ENCODE measurements at regions not wholly inside any gene's neighbourhood (a gene's known extent, or its start where the extent isn't known, plus 50 kb on each side); places are given as distances from the start of the nearest gene placed in this dataset.

DNA sequence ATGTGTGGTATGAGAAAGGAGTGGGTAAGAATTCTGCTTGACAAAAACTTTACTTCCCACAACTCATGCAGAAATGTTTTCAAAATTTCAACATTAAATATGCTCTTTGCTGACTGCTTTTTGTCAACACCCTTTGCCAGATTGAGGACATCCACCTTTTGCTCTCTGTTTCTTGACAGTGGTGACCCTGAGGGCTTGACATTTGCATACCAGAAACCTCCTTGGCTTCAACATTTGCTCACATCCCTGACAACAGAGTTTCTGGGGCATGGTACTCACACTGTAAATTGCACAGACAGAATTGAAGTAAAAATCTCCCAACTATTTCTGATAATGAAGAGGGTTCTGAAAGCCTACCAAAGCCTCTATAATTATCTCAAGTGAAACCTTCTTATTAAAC is 95.7 kb downstream of the RND3 start:
- Histone ChIP-seq H3K9me3 (ENCODE audit: low read depth) (no peaks in the 10 kb centered on the region), H3K27ac (no peak overlapping the region), H3K27me3 (no peaks in the 10 kb centered on the region), H3K36me3 (no peaks in the 10 kb centered on the region), H3K4me1 (ENCODE audit: low read depth) (no peaks in the 10 kb centered on the region), H3K4me3 (no peak overlapping the region)
- TF ChIP-seq, protein P1, sequence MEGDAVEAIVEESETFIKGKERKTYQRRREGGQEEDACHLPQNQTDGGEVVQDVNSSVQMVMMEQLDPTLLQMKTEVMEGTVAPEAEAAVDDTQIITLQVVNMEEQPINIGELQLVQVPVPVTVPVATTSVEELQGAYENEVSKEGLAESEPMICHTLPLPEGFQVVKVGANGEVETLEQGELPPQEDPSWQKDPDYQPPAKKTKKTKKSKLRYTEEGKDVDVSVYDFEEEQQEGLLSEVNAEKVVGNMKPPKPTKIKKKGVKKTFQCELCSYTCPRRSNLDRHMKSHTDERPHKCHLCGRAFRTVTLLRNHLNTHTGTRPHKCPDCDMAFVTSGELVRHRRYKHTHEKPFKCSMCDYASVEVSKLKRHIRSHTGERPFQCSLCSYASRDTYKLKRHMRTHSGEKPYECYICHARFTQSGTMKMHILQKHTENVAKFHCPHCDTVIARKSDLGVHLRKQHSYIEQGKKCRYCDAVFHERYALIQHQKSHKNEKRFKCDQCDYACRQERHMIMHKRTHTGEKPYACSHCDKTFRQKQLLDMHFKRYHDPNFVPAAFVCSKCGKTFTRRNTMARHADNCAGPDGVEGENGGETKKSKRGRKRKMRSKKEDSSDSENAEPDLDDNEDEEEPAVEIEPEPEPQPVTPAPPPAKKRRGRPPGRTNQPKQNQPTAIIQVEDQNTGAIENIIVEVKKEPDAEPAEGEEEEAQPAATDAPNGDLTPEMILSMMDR (IDR thresholded peaks at IDR 0.05; ENCODE audit: low read depth, low read length) = no peak
- no peak for DNase-seq (ENCODE audit: low read depth in 1 of 2, low spot score in 1 of 2)

DNA sequence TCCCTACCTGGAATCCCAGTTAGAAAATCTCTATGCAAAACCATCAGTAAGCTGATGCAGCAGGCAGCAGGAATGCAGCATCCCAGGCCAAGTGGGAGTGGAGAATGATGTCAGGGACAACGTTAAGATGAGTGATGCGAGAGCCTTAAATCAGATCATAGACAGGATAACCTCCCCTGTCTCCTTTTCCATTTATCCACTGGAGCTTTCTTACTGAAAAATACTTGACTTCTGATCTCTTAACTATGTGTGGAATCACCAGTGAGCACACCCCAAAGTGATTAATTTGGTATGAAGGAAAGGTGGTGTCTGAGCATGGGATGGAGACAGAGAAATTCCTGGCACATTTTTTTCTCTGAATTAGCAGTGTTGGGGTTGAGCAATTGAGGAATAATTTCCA is 98.0 kb downstream of the RND3 start:
- TF ChIP-seq, protein P1 (IDR thresholded peaks at IDR 0.05; ENCODE audit: low read depth, low read length) = no peak
- no peaks in the 10 kb centered on the region for H3K4me1 ChIP-seq (ENCODE audit: low read depth)
- no peaks in the 10 kb centered on the region for H3K27me3 ChIP-seq
- no peak for DNase-seq (ENCODE audit: low read depth in 1 of 2, low spot score in 1 of 2)
- H3K36me3 ChIP-seq = no peaks in the 10 kb centered on the region
- H3K27ac ChIP-seq = no peak overlapping the region
- H3K9me3 ChIP-seq (ENCODE audit: low read depth) = no peaks in the 10 kb centered on the region
- no peak overlapping the region for H3K4me3 ChIP-seq

DNA sequence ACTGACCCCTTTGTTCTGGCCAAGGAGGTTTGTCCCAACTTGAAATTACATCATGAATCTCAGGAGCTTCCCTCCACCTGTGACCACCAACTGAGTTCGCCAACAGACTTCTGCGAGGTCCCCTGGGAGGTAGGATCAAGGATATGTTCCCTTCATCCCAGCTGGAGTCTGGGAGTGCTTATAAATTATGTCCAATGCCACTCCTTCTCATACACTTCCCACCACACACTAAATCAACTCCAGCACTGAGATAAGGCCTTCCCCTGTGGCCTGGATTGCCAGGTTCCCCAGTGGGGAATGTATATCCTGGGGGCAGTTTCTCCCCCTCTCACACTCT is 99.2 kb downstream of the RND3 start:
- Histone ChIP-seq H3K4me1 (ENCODE audit: low read depth) (no peaks in the 10 kb centered on the region), H3K4me3 (no peak overlapping the region), H3K36me3 (no peaks in the 10 kb centered on the region), H3K27me3 (no peaks in the 10 kb centered on the region), H3K9me3 (ENCODE audit: low read depth) (no peaks in the 10 kb centered on the region), H3K27ac (no peak overlapping the region)
- DNase-seq (ENCODE audit: low read depth in 1 of 2, low spot score in 1 of 2) = no peak
- TF ChIP-seq, protein P1 (IDR thresholded peaks at IDR 0.05; ENCODE audit: low read depth, low read length) = no peak

DNA sequence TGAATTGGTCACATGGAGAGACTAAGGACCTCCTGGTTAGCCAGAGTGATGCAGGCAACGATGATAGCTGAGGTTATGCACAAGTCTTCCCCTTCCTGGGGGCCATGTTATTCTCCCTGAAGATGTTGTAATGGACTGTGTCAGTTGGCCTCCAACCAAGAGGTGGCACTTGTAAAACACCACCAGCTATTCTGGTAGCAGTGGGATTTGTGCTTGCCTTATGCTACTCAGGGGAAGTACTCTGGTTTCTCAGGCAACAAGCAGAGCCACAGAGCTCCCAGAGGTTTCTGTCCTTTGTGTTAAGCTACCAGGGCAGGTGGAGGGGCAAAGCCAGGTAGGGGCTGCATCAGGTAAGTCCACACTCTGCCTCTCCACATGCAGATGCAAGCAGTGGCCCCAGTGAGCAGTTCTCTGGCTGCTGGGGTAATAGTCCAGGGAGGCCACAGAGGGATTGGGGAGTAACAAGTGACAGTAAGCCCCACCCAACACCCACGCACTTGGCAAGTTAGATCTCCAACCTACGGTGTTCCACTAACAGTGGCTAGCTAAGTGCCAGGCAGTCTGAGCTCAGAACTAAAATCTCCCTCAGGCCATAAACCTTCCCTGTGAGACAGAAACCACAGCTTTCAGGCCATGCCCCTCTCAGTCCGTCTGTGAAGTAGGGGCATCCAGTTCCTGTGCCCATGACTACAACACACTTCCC is 99.7 kb downstream of the RND3 start:
- H3K27ac ChIP-seq = no peak overlapping the region
- TF ChIP-seq, protein P1 (IDR thresholded peaks at IDR 0.05; ENCODE audit: low read depth, low read length) = no peak
- no peaks in the 10 kb centered on the region for H3K36me3 ChIP-seq
- H3K4me3 ChIP-seq = no peak overlapping the region
- no peak for DNase-seq (ENCODE audit: low read depth in 1 of 2, low spot score in 1 of 2)
- no peaks in the 10 kb centered on the region for H3K4me1 ChIP-seq (ENCODE audit: low read depth)
- no peaks in the 10 kb centered on the region for H3K9me3 ChIP-seq (ENCODE audit: low read depth)
- no peaks in the 10 kb centered on the region for H3K27me3 ChIP-seq

DNA sequence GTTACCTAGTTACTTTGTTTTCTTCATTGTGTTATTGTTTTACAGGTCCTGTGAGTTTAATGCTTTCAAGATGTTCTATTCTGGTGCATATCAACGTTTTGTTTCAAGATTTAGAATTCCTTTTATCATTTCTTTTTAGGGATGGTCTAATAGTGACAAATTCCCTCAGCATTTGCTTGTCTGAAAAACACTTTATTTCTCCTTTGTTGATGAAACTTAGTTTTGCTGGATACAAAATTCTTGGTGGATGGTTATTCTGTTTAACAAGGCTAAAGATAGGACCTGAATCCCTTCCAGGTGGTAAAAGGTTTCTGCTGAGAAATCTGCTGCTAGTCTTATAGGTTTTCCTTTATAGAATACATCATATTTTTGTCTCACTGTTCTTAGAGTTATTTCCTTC is 102.3 kb downstream of the RND3 start:
- Histone ChIP-seq H3K27ac (no peak overlapping the region), H3K9me3 (ENCODE audit: low read depth) (no peaks in the 10 kb centered on the region), H3K4me1 (ENCODE audit: low read depth) (no peaks in the 10 kb centered on the region), H3K27me3 (no peaks in the 10 kb centered on the region), H3K36me3 (no peaks in the 10 kb centered on the region), H3K4me3 (no peak overlapping the region)
- TF ChIP-seq, protein P1 (IDR thresholded peaks at IDR 0.05; ENCODE audit: low read depth, low read length) = no peak
- no peak for DNase-seq (ENCODE audit: low read depth in 1 of 2, low spot score in 1 of 2)
